C4-2B (cell line): ENCODE measurements at regions not wholly inside any gene's neighbourhood (a gene's known extent, or its start where the extent isn't known, plus 50 kb on each side); places are given as distances from the start of the nearest gene placed in this dataset.

Experiments used
- CTCF ChIP-seq: fragments of 450-650 bp; conservative IDR thresholded peaks from 2 replicates; pipeline ENCODE4 v1.5.1; 2017; ENCODE audit warnings: mild to moderate bottlenecking
- ZFX ChIP-seq: fragments of 450-650 bp; IDR thresholded peaks from 2 replicates; pipeline ENCODE4 v1.6.1; 2017

DNA sequence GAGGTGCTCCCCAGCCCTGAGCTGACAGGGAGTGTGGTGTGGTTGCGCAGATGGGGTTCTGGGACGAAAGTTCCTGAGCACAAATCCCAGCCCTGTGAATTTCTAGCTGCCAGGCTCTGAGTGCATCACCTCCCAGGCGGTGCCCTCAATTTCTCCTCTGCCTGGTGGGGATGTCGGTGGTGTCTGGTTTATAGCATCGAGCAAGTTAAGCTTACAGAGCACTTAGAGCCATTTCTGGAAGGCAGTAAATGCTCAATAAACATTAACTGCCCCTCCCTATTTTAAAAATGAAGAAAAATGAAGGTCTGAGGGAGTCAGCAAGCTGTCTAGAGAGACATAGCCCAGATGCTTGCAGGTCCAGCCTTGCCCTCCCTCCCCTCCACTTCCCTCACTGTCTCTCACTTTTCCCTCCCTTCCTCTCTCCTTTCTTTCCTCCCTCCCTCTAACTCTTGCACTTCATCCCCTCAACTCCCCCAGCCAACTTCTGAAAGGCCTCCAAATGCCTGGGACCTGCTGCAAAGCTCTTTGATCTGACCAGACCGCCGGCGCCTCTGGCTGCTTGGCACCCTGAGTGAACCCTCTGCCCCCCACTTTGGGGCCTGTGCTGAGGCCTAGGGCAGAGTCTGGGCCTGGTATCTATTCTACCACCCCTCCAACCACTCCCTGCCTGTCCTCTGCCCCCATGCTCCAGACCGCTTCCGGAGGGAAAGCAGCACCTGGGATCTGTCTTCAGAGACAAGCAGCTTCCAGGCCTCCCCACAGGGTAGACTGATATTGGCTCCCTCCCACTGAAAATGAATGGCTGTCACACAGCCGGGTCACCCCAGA lies 438.3 kb downstream of the RPS24 start:
- TF ChIP-seq CTCF (no peak), ZFX (no peak)
